Pancreas (tissue), 10 donors: ENCODE measurements at regions not wholly inside any gene's neighbourhood (a gene's known extent, or its start where the extent isn't known, plus 50 kb on each side); places are given as distances from the start of the nearest gene placed in this dataset.
A peak's percentile ranks its signal among the peaks of the same experiment; 100 is the strongest.
"Not testable (repeated sequence)": the region's sequence is repeated elsewhere in the genome, so short reads cannot be mapped to it uniquely, and the experiment has no call there.

ENCODE experiments used
- ATAC-seq, 4 donors: fragments of 200-7000 bp; cut with Tn5 transposase; one replicate each; pipeline versions ENCODE4 v1.8.0 to v1.9.1; 2020; ENCODE audit warnings: mild to moderate bottlenecking in 4 of 4, moderate library complexity in 4 of 4
- DNase-seq, 6 donors: peaks; one replicate each; pipeline ENCODE4 v3.0.0-alpha.2; 2020
- FAIRE-seq: peaks from 2 replicates; lab custom pipeline; 2012; peaks lifted over from hg19 to GRCh38; lab: Jason Lieb, UNC
- H3K27ac ChIP-seq, 4 donors: fragments of 200-600 bp; sonication (generic); 1 replicate in 3 of 4; 2 replicates in 1 of 4; pipeline versions ENCODE4 v1.5.0 to v1.8.0; 2020
- H3K27me3 ChIP-seq, 4 donors: fragments of 200-600 bp; one replicate each; pipeline ENCODE4 v1.8.0; 2021
- H3K36me3 ChIP-seq, 3 donors: fragments of 200-600 bp; sonication (generic) in 1 of 3; one replicate each; pipeline versions ENCODE4 v1.5.0 to v1.8.0; 2020 to 2021
- H3K4me1 ChIP-seq, 3 donors: fragments of 200-600 bp; one replicate each; pipeline ENCODE4 v1.8.0; 2021
- H3K4me3 ChIP-seq, 4 donors: fragments of 200-600 bp; sonication (generic) in 2 of 4; one replicate each; pipeline versions ENCODE4 v1.5.0 to v1.8.0; 2020 to 2021
- H3K9me3 ChIP-seq, 4 donors: fragments of 200-600 bp; one replicate each; pipeline ENCODE4 v1.8.0; 2021
- WGBS, 2 donors: extraction: QIAGEN DNeasy Blood & Tissue Kit; methylation state at CpG; one replicate each; pipeline ENCODE4 v1.1.7; 2013; 5-methylcytosine and 5-hydroxymethylcytosine counted together
- intact Hi-C, 3 donors: fragments of 100-400 bp; cut with DNase I; formaldehyde crosslinking; loops; one replicate each; pipeline versions ENCODE4 v1.11.1 to v1.14.2; 2022
- TF ChIP-seq, protein P1 (sequence below), 4 donors: fragments of 200-600 bp; sonication (generic) in 3 of 4; IDR thresholded peaks; one replicate each; pipeline versions ENCODE4 v1.5.0 to v1.8.0; 2021; ENCODE audit warnings: antibody characterized with exemption in 4 of 4
- donor health status: healthy with polysubstance abuse.
- donor health status: DM: no; HTN: no; CAD: no; lungs with moderate emphysema.
- donor health status: DM: no; HTN: no; CAD: no.
- donor health status: control.
- donor health status: control.
- donor health status: Bipolar disorder and iron deficiency.
- donor health status: DM: yes; HTN: yes; CAD: no.
- donor health status: DM: no; HTN: no; CAD: no.
- donor health status: DM: no; HTN: no; CAD: no.
- donor health status: DM: yes; HTN: yes; CAD: no.

DNA sequence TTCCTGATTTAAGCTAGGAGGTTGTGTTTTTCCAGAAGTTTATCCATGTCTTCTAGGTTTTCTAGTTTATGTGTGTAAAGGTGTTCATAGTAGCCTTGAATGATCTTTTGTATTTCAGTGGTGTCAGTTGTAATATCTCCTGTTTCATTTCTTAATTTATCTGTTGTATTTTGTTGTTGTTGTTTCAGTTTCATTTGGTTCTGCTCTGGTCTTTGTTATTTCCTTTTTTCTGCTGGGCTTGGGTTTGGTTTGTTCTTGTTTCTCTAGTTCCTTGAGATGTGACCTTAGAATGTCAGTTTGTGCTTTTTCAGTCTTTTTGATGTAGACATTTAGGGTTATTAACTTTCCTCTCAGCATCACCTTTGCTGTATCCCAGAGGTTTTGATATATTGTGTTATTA lies 62.8 kb downstream of the SCP2D1 start:
- ATAC-seq, H3K27me3 ChIP-seq, FAIRE-seq, H3K9me3 ChIP-seq, intact Hi-C loops, DNase-seq, H3K27ac ChIP-seq, H3K36me3 ChIP-seq, H3K4me3 ChIP-seq, H3K4me1 ChIP-seq: not testable (repeated sequence)

DNA sequence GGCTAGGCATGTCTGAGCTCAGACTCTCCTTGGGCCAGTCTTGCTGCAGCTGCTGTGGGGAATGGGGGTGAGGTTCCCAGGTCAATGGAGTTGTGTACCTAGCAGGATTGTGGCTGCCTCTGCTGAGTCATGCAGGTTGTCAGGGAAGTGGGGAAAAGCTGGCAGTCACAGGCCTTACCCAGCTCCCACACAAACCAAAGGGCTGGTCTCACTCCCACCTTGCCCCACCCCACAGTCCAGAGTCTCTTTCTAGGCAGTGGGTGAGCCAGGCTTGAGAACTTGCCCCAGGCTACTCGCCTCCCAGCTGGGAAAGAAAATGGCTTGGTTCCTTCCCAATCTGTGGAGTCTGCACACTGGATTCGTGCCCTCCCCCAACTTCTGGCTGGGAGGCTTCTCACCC lies 65.7 kb downstream of the SCP2D1 start:
- peak in 1 of 6 donors; percentile 9 for DNase-seq
- TF ChIP-seq, protein P1, sequence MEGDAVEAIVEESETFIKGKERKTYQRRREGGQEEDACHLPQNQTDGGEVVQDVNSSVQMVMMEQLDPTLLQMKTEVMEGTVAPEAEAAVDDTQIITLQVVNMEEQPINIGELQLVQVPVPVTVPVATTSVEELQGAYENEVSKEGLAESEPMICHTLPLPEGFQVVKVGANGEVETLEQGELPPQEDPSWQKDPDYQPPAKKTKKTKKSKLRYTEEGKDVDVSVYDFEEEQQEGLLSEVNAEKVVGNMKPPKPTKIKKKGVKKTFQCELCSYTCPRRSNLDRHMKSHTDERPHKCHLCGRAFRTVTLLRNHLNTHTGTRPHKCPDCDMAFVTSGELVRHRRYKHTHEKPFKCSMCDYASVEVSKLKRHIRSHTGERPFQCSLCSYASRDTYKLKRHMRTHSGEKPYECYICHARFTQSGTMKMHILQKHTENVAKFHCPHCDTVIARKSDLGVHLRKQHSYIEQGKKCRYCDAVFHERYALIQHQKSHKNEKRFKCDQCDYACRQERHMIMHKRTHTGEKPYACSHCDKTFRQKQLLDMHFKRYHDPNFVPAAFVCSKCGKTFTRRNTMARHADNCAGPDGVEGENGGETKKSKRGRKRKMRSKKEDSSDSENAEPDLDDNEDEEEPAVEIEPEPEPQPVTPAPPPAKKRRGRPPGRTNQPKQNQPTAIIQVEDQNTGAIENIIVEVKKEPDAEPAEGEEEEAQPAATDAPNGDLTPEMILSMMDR (IDR thresholded peaks at IDR 0.05) = no peak
- no peak overlapping the region for H3K4me3 ChIP-seq
- H3K9me3 ChIP-seq = no peaks in the 10 kb centered on the region
- intact Hi-C loops = no loop called here
- FAIRE-seq = no peak
- WGBS, 2 donors = 52 to 53% methylated on average over 2 of the region's 2 CpGs
- H3K27me3 ChIP-seq = no peaks in the 10 kb centered on the region
- no peaks in the 10 kb centered on the region for H3K36me3 ChIP-seq
- no peak overlapping the region for H3K27ac ChIP-seq
- ATAC-seq = no peak
- H3K4me1 ChIP-seq = no peaks in the 10 kb centered on the region

- H3K4me1 ChIP-seq = no peaks in the 10 kb centered on the region
- no peaks in the 10 kb centered on the region for H3K9me3 ChIP-seq
- H3K36me3 ChIP-seq = no peaks in the 10 kb centered on the region
- TF ChIP-seq, protein P1 (IDR thresholded peaks at IDR 0.05) = no peak
- no peak overlapping the region for H3K27ac ChIP-seq
- no peak for ATAC-seq
- FAIRE-seq = no peak
- H3K4me3 ChIP-seq = no peak overlapping the region
- intact Hi-C loops = no loop called here
- H3K27me3 ChIP-seq = no peaks in the 10 kb centered on the region
- WGBS, 2 donors = 49 to 64% methylated on average over 1 of the region's 1 CpG
- no peak for DNase-seq
Measured at GRCh38 chr20:18886756-18887155, 73.2 kb downstream of the SCP2D1 start.

DNA sequence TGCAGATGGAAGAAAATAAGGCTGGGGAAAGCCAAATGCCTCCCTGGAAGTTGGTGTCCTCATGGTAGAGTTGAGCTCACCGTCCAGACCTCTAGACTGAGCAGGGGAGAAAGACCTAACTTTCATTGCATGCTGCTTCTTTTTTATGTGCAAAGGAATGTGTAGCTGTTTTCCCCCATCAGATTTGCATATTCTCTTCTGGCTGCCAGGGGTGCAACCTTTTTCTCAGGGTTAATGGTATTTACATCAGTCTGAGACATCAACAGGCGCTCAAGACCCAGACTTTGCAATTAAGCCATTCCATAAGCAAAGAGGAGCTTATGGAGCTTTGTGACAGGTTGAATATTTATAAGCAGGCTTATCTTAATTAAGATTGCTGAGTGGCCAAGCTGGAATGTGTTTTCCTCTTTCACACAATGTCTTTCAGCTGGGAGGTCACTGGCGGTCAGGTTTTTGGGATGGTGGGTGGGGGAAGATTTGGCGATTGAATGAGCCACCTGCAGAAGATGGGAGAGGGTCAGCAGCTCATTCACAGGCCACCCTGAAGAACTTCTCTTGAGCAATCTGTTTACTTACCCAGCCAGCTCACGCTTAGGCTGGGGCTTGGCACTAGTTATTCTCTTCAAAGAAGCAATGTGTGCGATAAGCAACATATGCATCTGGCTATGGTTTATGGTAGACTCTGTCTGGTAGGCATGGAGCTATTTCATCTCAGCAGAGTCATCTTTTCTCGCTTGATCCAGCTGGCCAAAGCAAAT lies 88.6 kb downstream of the SCP2D1 start:
- H3K4me3 ChIP-seq = no peak overlapping the region
- H3K36me3 ChIP-seq = no peaks in the 10 kb centered on the region
- no peak overlapping the region for H3K27ac ChIP-seq
- FAIRE-seq (no peak), DNase-seq (no peak), ATAC-seq (no peak)
- no peaks in the 10 kb centered on the region for H3K9me3 ChIP-seq
- no peaks in the 10 kb centered on the region for H3K4me1 ChIP-seq
- TF ChIP-seq, protein P1 (IDR thresholded peaks at IDR 0.05) = no peak
- intact Hi-C loops = no loop called here
- WGBS, 2 donors = 50 to 58% methylated on average over 7 of the region's 7 CpGs
- no peaks in the 10 kb centered on the region for H3K27me3 ChIP-seq

- ATAC-seq = no peak
- intact Hi-C loops = no loop called here
- 34 to 38% methylated on average over 4 of the region's 4 CpGs for whole genome bisulfite sequencing, 2 donors
Measured at GRCh38 chr20:18904192-18904591, 90.6 kb downstream of the SCP2D1 start.

More at GRCh38 chr20:18904192-18904591, 90.6 kb downstream of the SCP2D1 start:
- TF ChIP-seq, protein P1 (IDR thresholded peaks at IDR 0.05) = no peak
- H3K36me3 ChIP-seq = no peaks in the 10 kb centered on the region
- no peaks in the 10 kb centered on the region for H3K27me3 ChIP-seq
- H3K9me3 ChIP-seq = no peaks in the 10 kb centered on the region
- DNase-seq (no peak), FAIRE-seq (no peak)
- H3K27ac ChIP-seq = no peak overlapping the region
- no peaks in the 10 kb centered on the region for H3K4me1 ChIP-seq
- no peak overlapping the region for H3K4me3 ChIP-seq
